C4-2B (cell line): ENCODE measurements at regions not wholly inside any gene's neighbourhood (a gene's known extent, or its start where the extent isn't known, plus 50 kb on each side); places are given as distances from the start of the nearest gene placed in this dataset.

Experiments used
- ZFX ChIP-seq: fragments of 450-650 bp; IDR thresholded peaks from 2 replicates; pipeline ENCODE4 v1.6.1; 2017
- TF ChIP-seq, protein P1 (sequence below): fragments of 450-650 bp; conservative IDR thresholded peaks from 2 replicates; pipeline ENCODE4 v1.5.1; 2017; ENCODE audit warnings: mild to moderate bottlenecking

DNA sequence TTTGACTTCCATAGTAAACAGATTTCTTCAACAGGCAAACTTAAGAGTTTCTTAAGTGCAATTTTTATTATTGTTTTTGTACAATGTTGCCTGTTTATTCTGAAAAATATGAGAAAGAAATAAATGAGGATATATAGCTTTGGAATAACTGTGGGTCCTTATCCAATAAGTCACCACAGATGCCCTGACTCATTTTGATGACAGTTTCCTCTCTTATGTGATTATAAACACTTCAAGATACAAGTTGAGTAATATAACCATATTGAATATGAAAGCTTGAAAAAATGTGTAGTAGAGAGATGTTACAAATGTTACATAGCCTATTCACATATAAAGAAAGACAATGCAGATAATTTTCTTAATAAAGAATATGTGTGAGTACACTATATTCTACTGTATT is 931.6 kb downstream of the RAPGEF2 start:
- TF ChIP-seq, protein P1, sequence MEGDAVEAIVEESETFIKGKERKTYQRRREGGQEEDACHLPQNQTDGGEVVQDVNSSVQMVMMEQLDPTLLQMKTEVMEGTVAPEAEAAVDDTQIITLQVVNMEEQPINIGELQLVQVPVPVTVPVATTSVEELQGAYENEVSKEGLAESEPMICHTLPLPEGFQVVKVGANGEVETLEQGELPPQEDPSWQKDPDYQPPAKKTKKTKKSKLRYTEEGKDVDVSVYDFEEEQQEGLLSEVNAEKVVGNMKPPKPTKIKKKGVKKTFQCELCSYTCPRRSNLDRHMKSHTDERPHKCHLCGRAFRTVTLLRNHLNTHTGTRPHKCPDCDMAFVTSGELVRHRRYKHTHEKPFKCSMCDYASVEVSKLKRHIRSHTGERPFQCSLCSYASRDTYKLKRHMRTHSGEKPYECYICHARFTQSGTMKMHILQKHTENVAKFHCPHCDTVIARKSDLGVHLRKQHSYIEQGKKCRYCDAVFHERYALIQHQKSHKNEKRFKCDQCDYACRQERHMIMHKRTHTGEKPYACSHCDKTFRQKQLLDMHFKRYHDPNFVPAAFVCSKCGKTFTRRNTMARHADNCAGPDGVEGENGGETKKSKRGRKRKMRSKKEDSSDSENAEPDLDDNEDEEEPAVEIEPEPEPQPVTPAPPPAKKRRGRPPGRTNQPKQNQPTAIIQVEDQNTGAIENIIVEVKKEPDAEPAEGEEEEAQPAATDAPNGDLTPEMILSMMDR = no peak
- TF ChIP-seq ZFX = no peak
